ENCODE measurements at regions not wholly inside any gene's neighbourhood (a gene's known extent, or its start where the extent isn't known, plus 50 kb on each side); places are given as distances from the start of the nearest gene placed in this dataset.

- intact Hi-C loops (cut with DNase I; ENCODE audit: low total_unique reads): no loop called here
- H3K27me3 ChIP-seq: no peaks in the 10 kb centered on the region
- H3K4me1 ChIP-seq: peaks cover 0 to 7% of the 10 kb centered on the region in 2 donors
- DNase-seq: no peak
- no peak for TF ChIP-seq CTCF (IDR thresholded peaks at IDR 0.05)
- no peak for TF ChIP-seq POLR2A (IDR thresholded peaks at IDR 0.05)
- H3K9me3 ChIP-seq: no peaks in the 10 kb centered on the region
- no peak overlapping the region for H3K4me3 ChIP-seq
- no peaks in the 10 kb centered on the region for H3K36me3 ChIP-seq
- peak overlapping the region in 1 of 2 donors; percentile 53 for H3K27ac ChIP-seq
Observed at GRCh38 chr1:184907500-184907899, 66.8 kb downstream of the NIBAN1 start.

DNA sequence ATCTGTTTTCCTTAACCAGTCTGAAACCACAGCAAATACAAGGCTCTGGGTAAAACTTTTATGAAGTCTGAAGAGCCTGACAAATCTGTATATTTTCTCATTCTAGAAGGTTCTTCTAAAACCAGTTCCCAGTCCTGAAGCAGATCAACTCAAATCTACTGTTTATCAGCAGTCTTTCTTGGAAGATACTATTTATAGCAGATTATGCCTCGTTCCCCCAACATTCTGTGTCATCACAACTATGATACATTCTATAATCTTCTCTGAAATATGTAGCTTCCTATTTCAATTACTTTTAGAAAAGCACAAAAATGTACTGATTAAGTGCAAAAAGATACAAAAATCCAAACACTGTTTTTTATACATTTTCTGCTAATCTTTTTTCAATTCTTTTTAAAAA is 67.5 kb downstream of the NIBAN1 start:
- peaks cover 0 to 7% of the 10 kb centered on the region in 2 donors for H3K4me1 ChIP-seq
- TF ChIP-seq POLR2A (IDR thresholded peaks at IDR 0.05) (no peak), CTCF (IDR thresholded peaks at IDR 0.05) (no peak)
- no peak overlapping the region for H3K27ac ChIP-seq
- no peaks in the 10 kb centered on the region for H3K27me3 ChIP-seq
- DNase-seq: no peak
- H3K9me3 ChIP-seq: no peaks in the 10 kb centered on the region
- no peak overlapping the region for H3K4me3 ChIP-seq
- intact Hi-C loops (cut with DNase I; ENCODE audit: low total_unique reads): no loop called here
- no peaks in the 10 kb centered on the region for H3K36me3 ChIP-seq

DNA sequence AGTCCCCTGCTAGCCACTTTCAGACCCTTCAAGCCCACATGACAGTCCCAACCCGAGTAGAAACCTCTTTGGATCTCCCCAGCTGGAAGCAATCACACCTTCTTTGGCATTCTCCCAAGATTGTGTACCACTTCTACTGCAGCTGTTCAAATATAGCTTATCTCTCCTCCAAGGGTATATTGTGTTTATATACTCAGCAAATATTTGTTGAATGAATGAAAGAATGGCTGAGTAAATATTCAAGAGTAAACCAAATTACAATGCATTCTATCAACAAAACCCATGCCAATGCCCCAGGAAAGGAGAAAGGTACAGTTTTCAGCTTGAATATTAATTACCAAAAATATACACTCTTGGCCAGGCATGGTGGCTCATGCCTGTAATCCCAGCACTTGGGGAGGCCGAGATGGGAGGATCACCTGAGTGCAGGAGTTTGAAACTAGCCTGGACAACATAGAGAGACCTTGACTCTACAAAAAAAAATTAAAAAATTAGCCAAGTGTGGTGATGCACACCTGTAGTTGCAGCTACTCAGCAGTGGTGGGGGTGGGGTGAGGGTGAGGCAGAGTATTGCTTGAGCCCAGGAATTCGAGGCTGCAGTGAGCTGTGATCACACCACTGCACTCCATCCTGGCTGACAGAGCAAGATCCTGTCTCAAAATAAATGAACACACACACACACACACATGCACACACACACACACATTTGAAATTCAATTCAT is 68.5 kb downstream of the NIBAN1 start:
- intact Hi-C loops (cut with DNase I; ENCODE audit: low total_unique reads): no loop called here

GRCh38 chr1:184903111-184903692 is 71.1 kb downstream of the NIBAN1 start:
- intact Hi-C loops (cut with DNase I; ENCODE audit: low total_unique reads): no loop called here
- TF ChIP-seq POLR2A (IDR thresholded peaks at IDR 0.05): no peak
- no peak for TF ChIP-seq CTCF (IDR thresholded peaks at IDR 0.05)
- Histone ChIP-seq H3K27ac (no peak overlapping the region), H3K27me3 (no peaks in the 10 kb centered on the region), H3K9me3 (no peaks in the 10 kb centered on the region), H3K4me1 (peaks cover 0 to 5% of the 10 kb centered on the region in 2 donors), H3K36me3 (no peaks in the 10 kb centered on the region), H3K4me3 (no peak overlapping the region)
- DNase-seq: no peak

More for the DNA sequence above, 68.5 kb downstream of the NIBAN1 start:
- no peak overlapping the region for H3K27ac ChIP-seq
- no peak for TF ChIP-seq CTCF (IDR thresholded peaks at IDR 0.05)
- no peak for TF ChIP-seq POLR2A (IDR thresholded peaks at IDR 0.05)
- H3K36me3 ChIP-seq: no peaks in the 10 kb centered on the region
- no peak for DNase-seq
- H3K4me1 ChIP-seq: peaks cover 0 to 7% of the 10 kb centered on the region in 2 donors
- no peak overlapping the region for H3K4me3 ChIP-seq
- H3K27me3 ChIP-seq: no peaks in the 10 kb centered on the region
- H3K9me3 ChIP-seq: no peaks in the 10 kb centered on the region

DNA sequence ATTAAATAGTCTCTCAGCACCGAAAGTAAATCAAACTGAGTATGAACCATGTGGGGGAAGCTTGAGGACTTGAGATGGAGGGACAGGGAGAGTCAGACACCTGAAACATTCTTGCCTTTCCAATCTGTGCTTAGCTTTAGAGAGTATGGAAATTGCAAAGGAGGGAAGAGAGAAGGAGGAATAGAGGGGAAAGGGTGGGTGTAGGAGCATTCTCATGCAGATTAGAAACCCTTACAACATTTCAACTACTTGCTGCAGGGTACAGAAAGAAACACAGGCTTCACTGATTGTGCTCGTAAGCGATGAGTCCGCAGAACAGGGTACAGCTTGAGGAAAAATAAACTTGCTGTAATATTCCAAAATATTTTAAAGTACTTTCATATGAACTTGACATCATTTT is 73.8 kb downstream of the NIBAN1 start:
- Histone ChIP-seq H3K9me3 (no peaks in the 10 kb centered on the region), H3K36me3 (no peaks in the 10 kb centered on the region), H3K27me3 (no peaks in the 10 kb centered on the region), H3K27ac (no peak overlapping the region), H3K4me1 (no peaks in the 10 kb centered on the region), H3K4me3 (no peak overlapping the region)
- no peak for DNase-seq
- TF ChIP-seq CTCF (IDR thresholded peaks at IDR 0.05) (no peak), POLR2A (IDR thresholded peaks at IDR 0.05) (no peak)
- intact Hi-C loops (cut with DNase I; ENCODE audit: low total_unique reads): no loop called here

Data from uterus (tissue), 3 donors.